Bronchial epithelial cell (primary cell): ENCODE measurements at regions not wholly inside any gene's neighbourhood (a gene's known extent, or its start where the extent isn't known, plus 50 kb on each side); places are given as distances from the start of the nearest gene placed in this dataset.

ENCODE experiments used
- DNase-seq: peaks from one replicate; pipeline ENCODE4 v3.0.0-alpha.2; 2010; ENCODE audit warnings: low read depth
- FAIRE-seq: peaks from 2 replicates; lab custom pipeline; 2011; peaks lifted over from hg19 to GRCh38; lab: Jason Lieb, UNC
- H3K27me3 ChIP-seq: 2 replicates; pipeline ENCODE4 v1.5.1; 2011; ENCODE audit warnings: low read length; ENCODE audit not compliant: control insufficient read depth, insufficient read depth
- H3K36me3 ChIP-seq: 2 replicates; pipeline ENCODE4 v1.5.1; 2011; ENCODE audit warnings: low read length; ENCODE audit not compliant: control insufficient read depth, insufficient read depth
- H3K4me3 ChIP-seq: 2 replicates; pipeline ENCODE4 v1.5.1; 2011; ENCODE audit warnings: mild to moderate bottlenecking, low read depth, low read length, control low read depth
- CTCF ChIP-seq: IDR thresholded peaks from 2 replicates; pipeline ENCODE4 v1.5.1; 2011; ENCODE audit warnings: mild to moderate bottlenecking, moderate library complexity, low read length, control low read depth, inconsistent platforms; ENCODE audit not compliant: insufficient read depth, severe bottlenecking

GRCh38 chr2:129334696-129335410 is 644.6 kb upstream of the RAB6C start:
- no peak overlapping the region for H3K4me3 ChIP-seq
- FAIRE-seq (no peak), DNase-seq (no peak)
- no peaks in the 10 kb centered on the region for H3K36me3 ChIP-seq
- TF ChIP-seq CTCF = no peak
- H3K27me3 ChIP-seq = no peaks in the 10 kb centered on the region

GRCh38 chr2:129336276-129336675 is 643.2 kb upstream of the RAB6C start:
- Histone ChIP-seq H3K36me3 (no peaks in the 10 kb centered on the region), H3K27me3 (no peaks in the 10 kb centered on the region), H3K4me3 (no peak overlapping the region)
- TF ChIP-seq CTCF = no peak
- FAIRE-seq = no peak
- DNase-seq = no peak

GRCh38 chr2:129337076-129337475 is 642.4 kb upstream of the RAB6C start:
- H3K27me3 ChIP-seq = no peaks in the 10 kb centered on the region
- no peaks in the 10 kb centered on the region for H3K36me3 ChIP-seq
- TF ChIP-seq CTCF = no peak
- FAIRE-seq (no peak), DNase-seq (no peak)
- no peak overlapping the region for H3K4me3 ChIP-seq

- no peak for TF ChIP-seq CTCF
- H3K4me3 ChIP-seq = no peak overlapping the region
- FAIRE-seq (no peak), DNase-seq (no peak)
- H3K36me3 ChIP-seq = no peaks in the 10 kb centered on the region
- H3K27me3 ChIP-seq = no peaks in the 10 kb centered on the region
Observed at GRCh38 chr2:129345540-129345939, 633.9 kb upstream of the RAB6C start.

GRCh38 chr2:129347486-129348217 is 631.8 kb upstream of the RAB6C start:
- DNase-seq (no peak), FAIRE-seq (no peak)
- H3K27me3 ChIP-seq = no peaks in the 10 kb centered on the region
- TF ChIP-seq CTCF = no peak
- H3K36me3 ChIP-seq = no peaks in the 10 kb centered on the region
- H3K4me3 ChIP-seq = no peak overlapping the region
